ENCODE measurements at regions not wholly inside any gene's neighbourhood (a gene's known extent, or its start where the extent isn't known, plus 50 kb on each side); places are given as distances from the start of the nearest gene placed in this dataset.
A peak's percentile ranks its signal among the peaks of the same experiment; 100 is the strongest.

DNA sequence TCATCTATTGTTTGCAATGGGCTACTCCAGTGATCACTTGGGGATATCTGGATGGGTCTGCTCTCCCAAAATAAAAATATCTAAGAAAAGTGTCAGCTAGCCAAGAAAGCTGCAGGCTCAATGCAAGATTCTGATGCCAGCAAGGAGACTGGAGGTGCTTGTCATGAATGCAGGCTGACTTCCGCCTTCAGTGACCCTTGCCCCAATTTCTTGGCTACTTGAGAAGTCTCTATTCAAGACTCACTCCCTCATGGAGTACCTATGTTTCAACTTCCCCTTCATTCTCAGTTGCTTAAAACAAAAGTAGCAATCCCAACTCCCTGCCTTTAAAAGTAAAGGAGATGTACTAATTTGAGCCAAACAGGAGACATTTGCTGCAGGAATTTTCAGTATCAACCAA, 123.9 kb downstream of the GPR65 start:
- Histone ChIP-seq H3K9ac (ENCODE audit: low read length) (no peak overlapping the region), H4K20me1 (ENCODE audit: control insufficient read depth, insufficient read depth, low read length, poor library complexity, severe bottlenecking) (no peaks in the 10 kb centered on the region), H3K27me3 (replicated peaks in 1 of 4; ENCODE audit: control extremely low read depth in 1 of 4, control insufficient read depth in 3 of 4, insufficient read depth in 4 of 4, low read length in 3 of 4) (no peaks in the 10 kb centered on the region), H3K4me1 (ENCODE audit: control insufficient read depth in 2 of 2, insufficient read depth in 2 of 2, low read length in 2 of 2) (peaks cover 4 to 5% of the 10 kb centered on the region in 2 donors), H3K79me2 (ENCODE audit: control insufficient read depth, insufficient read depth, low read length) (no peaks in the 10 kb centered on the region), H3K36me3 (replicated peaks in 1 of 2; ENCODE audit: control extremely low read depth in 1 of 2, control insufficient read depth in 1 of 2, extremely low read depth in 1 of 2, insufficient read depth in 2 of 2, low read length in 1 of 2) (no peaks in the 10 kb centered on the region), H2AFZ (ENCODE audit: insufficient read depth, low read depth, low read length, poor library complexity, severe bottlenecking) (no peak overlapping the region), H3K4me3 (ENCODE audit: control extremely low read depth in 1 of 5, extremely low read depth in 1 of 5, insufficient read depth in 1 of 5, low read depth in 2 of 5, low read length in 4 of 5) (no peak overlapping the region), H3K4me2 (replicated peaks; ENCODE audit: low read depth, low read length, poor library complexity, severe bottlenecking) (no peak overlapping the region), H3K9me3 (ENCODE audit: control extremely low read depth in 1 of 3, control insufficient read depth in 2 of 3, insufficient read depth in 1 of 3, low read length in 2 of 3) (peaks cover 0 to 4% (median 4%) of the 10 kb centered on the region in 3 donors), H3K27ac (ENCODE audit: low read length in 2 of 2) (no peak overlapping the region)
- no peak overlapping the region for H3K4me3 Mint-ChIP-seq
- peaks cover 6% of the 10 kb centered on the region for H3K9me3 Mint-ChIP-seq (ENCODE audit: insufficient read depth)
- H3K27me3 Mint-ChIP-seq = peaks cover 17% of the 10 kb centered on the region
- TF ChIP-seq EZH2 (IDR thresholded peaks at IDR 0.05; ENCODE audit: borderline replicate concordance, insufficient read depth, low read depth, low read length, poor library complexity, severe bottlenecking) = no peak
- TF ChIP-seq, protein P1, sequence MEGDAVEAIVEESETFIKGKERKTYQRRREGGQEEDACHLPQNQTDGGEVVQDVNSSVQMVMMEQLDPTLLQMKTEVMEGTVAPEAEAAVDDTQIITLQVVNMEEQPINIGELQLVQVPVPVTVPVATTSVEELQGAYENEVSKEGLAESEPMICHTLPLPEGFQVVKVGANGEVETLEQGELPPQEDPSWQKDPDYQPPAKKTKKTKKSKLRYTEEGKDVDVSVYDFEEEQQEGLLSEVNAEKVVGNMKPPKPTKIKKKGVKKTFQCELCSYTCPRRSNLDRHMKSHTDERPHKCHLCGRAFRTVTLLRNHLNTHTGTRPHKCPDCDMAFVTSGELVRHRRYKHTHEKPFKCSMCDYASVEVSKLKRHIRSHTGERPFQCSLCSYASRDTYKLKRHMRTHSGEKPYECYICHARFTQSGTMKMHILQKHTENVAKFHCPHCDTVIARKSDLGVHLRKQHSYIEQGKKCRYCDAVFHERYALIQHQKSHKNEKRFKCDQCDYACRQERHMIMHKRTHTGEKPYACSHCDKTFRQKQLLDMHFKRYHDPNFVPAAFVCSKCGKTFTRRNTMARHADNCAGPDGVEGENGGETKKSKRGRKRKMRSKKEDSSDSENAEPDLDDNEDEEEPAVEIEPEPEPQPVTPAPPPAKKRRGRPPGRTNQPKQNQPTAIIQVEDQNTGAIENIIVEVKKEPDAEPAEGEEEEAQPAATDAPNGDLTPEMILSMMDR (IDR thresholded peaks at IDR 0.05) = no peak
- whole genome bisulfite sequencing (ENCODE audit: insufficient coverage) = 100% methylated on average over 1 of the region's 1 CpG
- DNase-seq = no peak
- peaks cover 8% of the 10 kb centered on the region for H3K4me1 Mint-ChIP-seq
- ATAC-seq (ENCODE audit: low read depth) = no peak
- CTCF ChIA-PET = no interaction called here
- no peak overlapping the region for H3K27ac Mint-ChIP-seq
- POLR2A ChIA-PET = no interaction called here
- intact Hi-C loops (cut with micrococcal nuclease) = no loop called here

DNA sequence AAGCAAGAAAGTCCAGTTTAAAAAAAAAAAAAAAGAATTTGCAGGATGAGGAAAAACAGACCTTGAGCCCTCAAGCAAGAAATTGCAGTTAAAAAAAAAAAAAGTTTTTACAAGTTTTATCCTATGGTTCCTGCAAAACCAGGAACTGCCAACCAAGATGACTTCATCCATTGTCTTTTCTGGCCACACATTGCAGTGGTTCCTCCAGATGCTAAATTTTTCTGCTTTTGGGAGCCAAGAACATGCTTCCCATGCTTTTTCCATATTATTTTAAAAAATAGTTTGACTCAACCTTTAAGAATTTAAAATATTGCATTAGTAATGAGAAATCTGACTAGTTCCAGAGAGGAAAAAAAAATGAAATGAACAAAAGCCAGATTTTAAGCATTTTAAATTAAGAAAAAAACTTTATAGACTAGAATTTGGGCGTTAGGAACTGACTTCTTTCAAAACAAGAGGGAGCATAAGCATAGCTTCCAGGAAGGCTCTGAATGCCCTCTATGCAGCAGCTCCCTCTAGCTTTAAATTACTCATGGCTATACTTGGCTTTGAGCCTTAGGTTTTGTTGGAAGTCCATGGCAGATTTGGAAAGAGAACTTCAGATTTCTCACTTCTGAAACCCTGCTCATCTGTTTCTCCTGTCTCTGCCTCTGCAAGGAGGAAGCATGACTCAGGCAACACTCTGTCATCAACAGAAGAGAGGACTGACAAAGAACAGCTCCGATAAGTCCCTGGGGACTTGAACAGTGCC, 124.5 kb downstream of the GPR65 start:
- Histone ChIP-seq H3K4me1 (ENCODE audit: control insufficient read depth in 2 of 2, insufficient read depth in 2 of 2, low read length in 2 of 2) (peaks cover 4 to 5% of the 10 kb centered on the region in 2 donors), H3K79me2 (ENCODE audit: control insufficient read depth, insufficient read depth, low read length) (no peaks in the 10 kb centered on the region), H3K4me2 (replicated peaks; ENCODE audit: low read depth, low read length, poor library complexity, severe bottlenecking) (peak overlapping the region; percentile 24), H3K27ac (ENCODE audit: low read length in 2 of 2) (no peak overlapping the region), H2AFZ (ENCODE audit: insufficient read depth, low read depth, low read length, poor library complexity, severe bottlenecking) (no peak overlapping the region), H3K9me3 (ENCODE audit: control extremely low read depth in 1 of 3, control insufficient read depth in 2 of 3, insufficient read depth in 1 of 3, low read length in 2 of 3) (peaks cover 0 to 4% (median 4%) of the 10 kb centered on the region in 3 donors), H3K4me3 (ENCODE audit: control extremely low read depth in 1 of 5, extremely low read depth in 1 of 5, insufficient read depth in 1 of 5, low read depth in 2 of 5, low read length in 4 of 5) (no peak overlapping the region), H3K36me3 (replicated peaks in 1 of 2; ENCODE audit: control extremely low read depth in 1 of 2, control insufficient read depth in 1 of 2, extremely low read depth in 1 of 2, insufficient read depth in 2 of 2, low read length in 1 of 2) (no peaks in the 10 kb centered on the region), H3K9ac (ENCODE audit: low read length) (no peak overlapping the region), H4K20me1 (ENCODE audit: control insufficient read depth, insufficient read depth, low read length, poor library complexity, severe bottlenecking) (no peaks in the 10 kb centered on the region), H3K27me3 (replicated peaks in 1 of 4; ENCODE audit: control extremely low read depth in 1 of 4, control insufficient read depth in 3 of 4, insufficient read depth in 4 of 4, low read length in 3 of 4) (peaks cover 0 to 3% (median 1%) of the 10 kb centered on the region in 4 experiments)
- ChIA-PET POLR2A (no interaction called here), CTCF (interaction anchor here (0.5 to 2.1 kb wide), 2 partner anchors 32 to 39 kb away, joined by 4 to 5 read pairs; no protein-coding TSS in a partner anchor)
- TF ChIP-seq, protein P1 (IDR thresholded peaks at IDR 0.05) = no peak
- TF ChIP-seq EZH2 (IDR thresholded peaks at IDR 0.05; ENCODE audit: borderline replicate concordance, insufficient read depth, low read depth, low read length, poor library complexity, severe bottlenecking) = no peak
- WGBS (ENCODE audit: insufficient coverage) = no CpG with 5 or more reads among the region's 2 CpGs
- H3K4me1 Mint-ChIP-seq = peaks cover 8% of the 10 kb centered on the region
- intact Hi-C loops (cut with micrococcal nuclease) = no loop called here
- peak overlapping the region; percentile 24 for H3K4me3 Mint-ChIP-seq
- H3K27me3 Mint-ChIP-seq = peaks cover 20% of the 10 kb centered on the region
- no peak overlapping the region for H3K27ac Mint-ChIP-seq
- peak; percentile 16 for DNase-seq
- peaks cover 6% of the 10 kb centered on the region for H3K9me3 Mint-ChIP-seq (ENCODE audit: insufficient read depth)
- peak; percentile 56 for ATAC-seq (ENCODE audit: low read depth)
